Mesothelial cell of epicardium (in vitro differentiated cells): ENCODE measurements at regions not wholly inside any gene's neighbourhood (a gene's known extent, or its start where the extent isn't known, plus 50 kb on each side); places are given as distances from the start of the nearest gene placed in this dataset.

Source experiments
- DNase-seq, 2 experiments: peaks; one replicate each; pipeline ENCODE4 v3.0.0; 2021; ENCODE audit warnings: low spot score in 2 of 2; ENCODE audit not compliant: unreplicated experiment in 2 of 2
- H3K27ac Mint-ChIP-seq: 2 replicates; pipeline ENCODE4 v1.8.0; 2021; ENCODE audit warnings: mixed read lengths
- H3K27me3 Mint-ChIP-seq: 2 replicates; pipeline ENCODE4 v1.8.0; 2021; ENCODE audit warnings: low read depth, mixed read lengths
- H3K36me3 Mint-ChIP-seq: 2 replicates; pipeline ENCODE4 v1.8.0; 2021; ENCODE audit warnings: mixed read lengths
- H3K4me1 Mint-ChIP-seq: 2 replicates; pipeline ENCODE4 v1.8.0; 2021; ENCODE audit warnings: mixed read lengths
- H3K4me3 Mint-ChIP-seq: 2 replicates; pipeline ENCODE4 v1.8.0; 2021; ENCODE audit warnings: mild to moderate bottlenecking, moderate library complexity, mixed read lengths
- H3K9me3 Mint-ChIP-seq: 2 replicates; pipeline ENCODE4 v1.8.0; 2021; ENCODE audit warnings: mixed read lengths
- CTCF ChIP-seq: fragments of 200-600 bp; sonication (generic); IDR thresholded peaks from one replicate; pipeline ENCODE4 v1.5.0; 2021; ENCODE audit warnings: antibody characterized with exemption; ENCODE audit not compliant: unreplicated experiment

DNA sequence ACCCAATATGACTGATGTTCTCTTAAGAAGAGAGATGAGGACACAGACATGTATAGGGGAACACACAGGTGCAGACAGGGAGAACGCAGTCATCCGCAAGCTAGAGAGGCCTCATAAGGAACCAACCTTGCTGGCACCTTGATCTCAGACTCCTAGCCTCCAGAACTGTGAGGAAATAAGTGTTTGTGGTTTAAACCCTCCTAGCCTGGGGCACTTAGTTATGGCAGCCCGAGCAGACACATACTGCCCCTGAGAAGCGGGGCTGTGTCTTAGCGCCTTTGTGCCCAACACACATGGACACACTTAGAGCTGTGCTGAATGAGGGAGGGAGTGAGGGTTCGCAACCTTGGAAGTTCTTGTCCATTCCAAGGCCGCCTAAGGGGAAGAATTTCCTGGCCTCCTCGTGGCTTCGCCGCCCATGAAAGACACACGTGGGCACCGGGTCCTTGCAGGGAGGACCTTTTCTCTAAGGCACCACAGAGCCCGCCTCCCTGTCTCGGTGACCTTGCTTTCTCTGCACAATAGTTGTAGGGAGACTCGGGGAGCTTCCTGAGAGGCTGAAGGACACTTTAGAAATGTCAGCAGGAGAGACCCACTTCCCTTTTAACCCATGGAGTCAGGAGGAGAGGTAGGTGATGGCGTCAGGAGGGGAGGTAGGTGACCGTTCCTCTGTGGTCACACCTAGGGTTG lies 224.5 kb upstream of the HDAC4 start:
- Mint-ChIP-seq H3K4me1 (no peaks in the 10 kb centered on the region), H3K4me3 (no peak overlapping the region), H3K36me3 (no peaks in the 10 kb centered on the region), H3K27ac (no peak overlapping the region), H3K27me3 (peaks cover 1% of the 10 kb centered on the region), H3K9me3 (no peaks in the 10 kb centered on the region)
- DNase-seq = no peak
- TF ChIP-seq CTCF = no peak

DNA sequence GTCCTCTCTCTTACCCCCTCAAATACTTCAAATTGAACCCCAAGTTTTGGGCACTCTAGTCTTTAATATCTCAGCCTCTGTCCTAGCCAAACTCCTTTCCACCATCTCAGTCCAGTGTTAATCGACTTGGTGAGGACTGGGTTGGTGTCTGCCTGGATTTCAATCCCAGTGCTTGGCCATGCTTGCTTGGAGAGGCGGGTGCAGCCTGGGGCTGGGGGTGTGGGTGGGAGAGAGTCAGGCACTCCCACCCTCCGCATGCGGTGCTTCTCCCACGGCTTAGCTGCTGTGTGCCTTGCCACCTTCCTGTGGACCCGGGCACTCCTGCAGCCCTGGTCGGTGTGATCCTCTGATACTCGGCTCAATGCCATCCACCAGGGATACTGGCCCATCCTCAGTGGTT lies 220.8 kb upstream of the HDAC4 start:
- H3K4me1 Mint-ChIP-seq = no peaks in the 10 kb centered on the region
- DNase-seq = no peak
- no peak overlapping the region for H3K27ac Mint-ChIP-seq

GRCh38 chr2:239619369-239619768 lies 218.5 kb upstream of the HDAC4 start:
- DNase-seq = no peak
- Mint-ChIP-seq H3K27me3 (no peaks in the 10 kb centered on the region), H3K9me3 (peaks cover 19% of the 10 kb centered on the region), H3K4me1 (no peaks in the 10 kb centered on the region), H3K4me3 (no peak overlapping the region), H3K36me3 (no peaks in the 10 kb centered on the region), H3K27ac (no peak overlapping the region)
- TF ChIP-seq CTCF = no peak

More for the DNA sequence above, 220.8 kb upstream of the HDAC4 start:
- no peak overlapping the region for H3K4me3 Mint-ChIP-seq
- H3K36me3 Mint-ChIP-seq = no peaks in the 10 kb centered on the region
- no peaks in the 10 kb centered on the region for H3K27me3 Mint-ChIP-seq
- TF ChIP-seq CTCF = no peak
- H3K9me3 Mint-ChIP-seq = peaks cover 17% of the 10 kb centered on the region

DNA sequence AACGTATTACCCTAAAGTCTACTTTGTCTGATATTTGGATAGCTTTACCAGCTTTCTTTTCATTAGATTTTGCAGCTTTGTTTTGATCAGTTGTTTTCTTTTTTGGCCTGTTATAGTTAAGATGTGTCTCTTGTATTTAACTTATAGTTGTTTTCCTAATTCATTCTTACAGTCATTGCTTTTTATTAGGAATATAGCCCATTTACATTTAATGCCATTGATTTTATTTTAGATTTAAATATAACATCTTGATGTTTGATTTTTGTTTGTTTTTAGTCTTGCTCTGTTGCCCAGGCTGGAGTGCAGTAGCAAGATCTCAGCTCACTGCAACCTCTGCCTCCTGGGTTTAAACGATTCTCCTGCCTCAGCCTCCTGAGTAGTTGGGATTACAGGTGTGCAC lies 215.9 kb upstream of the HDAC4 start:
- no peaks in the 10 kb centered on the region for H3K36me3 Mint-ChIP-seq
- no peaks in the 10 kb centered on the region for H3K4me1 Mint-ChIP-seq
- H3K27me3 Mint-ChIP-seq = peaks cover 1% of the 10 kb centered on the region
- no peak overlapping the region for H3K27ac Mint-ChIP-seq
- H3K4me3 Mint-ChIP-seq = no peak overlapping the region
- no peak for TF ChIP-seq CTCF
- DNase-seq = no peak
- H3K9me3 Mint-ChIP-seq = peaks cover 19% of the 10 kb centered on the region

- no peak for DNase-seq
- Mint-ChIP-seq H3K4me1 (peaks cover 3% of the 10 kb centered on the region), H3K9me3 (peaks cover 4% of the 10 kb centered on the region), H3K4me3 (no peak overlapping the region), H3K27ac (no peak overlapping the region), H3K36me3 (no peaks in the 10 kb centered on the region), H3K27me3 (peaks cover 1% of the 10 kb centered on the region)
- TF ChIP-seq CTCF = no peak
Observed at GRCh38 chr2:239612133-239612532, 211.3 kb upstream of the HDAC4 start.
